Tibial nerve (tissue), 4 donors: ENCODE measurements at regions not wholly inside any gene's neighbourhood (a gene's known extent, or its start where the extent isn't known, plus 50 kb on each side); places are given as distances from the start of the nearest gene placed in this dataset.

ENCODE experiments used
- DNase-seq, 2 donors: peaks; one replicate each; pipeline ENCODE4 v3.0.0-alpha.2; 2019; ENCODE audit warnings: low spot score in 2 of 2
- H3K27ac ChIP-seq, 4 donors: fragments of 200-600 bp; sonication (generic) in 3 of 4; one replicate each; pipeline ENCODE4 v1.5.1; 2017 to 2019; ENCODE audit warnings: mild to moderate bottlenecking in 1 of 4
- H3K27me3 ChIP-seq, 2 donors: fragments of 200-600 bp; sonication (generic) in 1 of 2; one replicate each; pipeline versions ENCODE4 v1.5.1 to v1.6.0; 2017 to 2019
- H3K36me3 ChIP-seq, 3 donors: fragments of 200-600 bp; sonication (generic); one replicate each; pipeline ENCODE4 v1.5.1; 2018 to 2019
- H3K4me1 ChIP-seq, 4 donors: fragments of 200-600 bp; sonication (generic) in 3 of 4; one replicate each; pipeline ENCODE4 v1.5.1; 2017 to 2019
- H3K4me3 ChIP-seq, 4 donors: fragments of 200-600 bp; sonication (generic) in 3 of 4; one replicate each; pipeline ENCODE4 v1.5.1; 2017 to 2019; ENCODE audit warnings: mild to moderate bottlenecking in 1 of 4, moderate library complexity in 1 of 4
- H3K9me3 ChIP-seq, 4 donors: fragments of 200-600 bp; sonication (generic) in 3 of 4; one replicate each; pipeline ENCODE4 v1.5.1; 2017 to 2019
- EP300 ChIP-seq, 2 donors: sonication (generic); formaldehyde crosslinking; IDR thresholded peaks; one replicate each; pipeline ENCODE4 v1.6.1; 2017; ENCODE audit warnings: antibody characterized with exemption in 2 of 2, mild to moderate bottlenecking in 1 of 2
- POLR2A ChIP-seq, 2 donors: fragments of 450-650 bp; IDR thresholded peaks; one replicate each; pipeline ENCODE4 v1.6.1; 2017; ENCODE audit warnings: antibody characterized with exemption in 2 of 2, mild to moderate bottlenecking in 2 of 2, moderate library complexity in 2 of 2
- WGBS, 2 donors: methylation state at CpG; one replicate each; pipeline ENCODE4 v1.1.5; 2018; 5-methylcytosine and 5-hydroxymethylcytosine counted together
- TF ChIP-seq, protein P1 (sequence below), 5 experiments: fragments of 200-600 bp in 3 of 5; fragments of 450-650 bp in 2 of 5; sonication (generic) in 3 of 5; IDR thresholded peaks; one replicate each; pipeline ENCODE4 v1.5.1; 2016 to 2019; ENCODE audit warnings: antibody characterized with exemption in 5 of 5, mild to moderate bottlenecking in 3 of 5, moderate library complexity in 2 of 5

- Histone ChIP-seq H3K27me3 (no peaks in the 10 kb centered on the region), H3K4me3 (no peak overlapping the region), H3K36me3 (no peaks in the 10 kb centered on the region), H3K9me3 (no peaks in the 10 kb centered on the region), H3K4me1 (no peaks in the 10 kb centered on the region), H3K27ac (no peak overlapping the region)
- DNase-seq: no peak
- 56 to 61% methylated on average over 4 of the region's 4 CpGs for WGBS, 2 donors
- TF ChIP-seq POLR2A (IDR thresholded peaks at IDR 0.05) (no peak), EP300 (IDR thresholded peaks at IDR 0.05) (no peak)
- TF ChIP-seq, protein P1, sequence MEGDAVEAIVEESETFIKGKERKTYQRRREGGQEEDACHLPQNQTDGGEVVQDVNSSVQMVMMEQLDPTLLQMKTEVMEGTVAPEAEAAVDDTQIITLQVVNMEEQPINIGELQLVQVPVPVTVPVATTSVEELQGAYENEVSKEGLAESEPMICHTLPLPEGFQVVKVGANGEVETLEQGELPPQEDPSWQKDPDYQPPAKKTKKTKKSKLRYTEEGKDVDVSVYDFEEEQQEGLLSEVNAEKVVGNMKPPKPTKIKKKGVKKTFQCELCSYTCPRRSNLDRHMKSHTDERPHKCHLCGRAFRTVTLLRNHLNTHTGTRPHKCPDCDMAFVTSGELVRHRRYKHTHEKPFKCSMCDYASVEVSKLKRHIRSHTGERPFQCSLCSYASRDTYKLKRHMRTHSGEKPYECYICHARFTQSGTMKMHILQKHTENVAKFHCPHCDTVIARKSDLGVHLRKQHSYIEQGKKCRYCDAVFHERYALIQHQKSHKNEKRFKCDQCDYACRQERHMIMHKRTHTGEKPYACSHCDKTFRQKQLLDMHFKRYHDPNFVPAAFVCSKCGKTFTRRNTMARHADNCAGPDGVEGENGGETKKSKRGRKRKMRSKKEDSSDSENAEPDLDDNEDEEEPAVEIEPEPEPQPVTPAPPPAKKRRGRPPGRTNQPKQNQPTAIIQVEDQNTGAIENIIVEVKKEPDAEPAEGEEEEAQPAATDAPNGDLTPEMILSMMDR (IDR thresholded peaks at IDR 0.05): no peak
These were observed 325.9 kb downstream of the ZFHX3 start for GRCh38 chr16:72721981-72722380.

GRCh38 chr16:72715267-72715666 is 332.7 kb downstream of the ZFHX3 start:
- H3K9me3 ChIP-seq: peaks cover 0 to 30% (median 8%) of the 10 kb centered on the region in 4 donors
- H3K27me3 ChIP-seq: no peaks in the 10 kb centered on the region
- no peak for DNase-seq
- H3K4me1 ChIP-seq: no peaks in the 10 kb centered on the region
- 90 to 96% methylated on average over 1 of the region's 1 CpG for WGBS, 2 donors
- no peak overlapping the region for H3K4me3 ChIP-seq
- H3K27ac ChIP-seq: no peak overlapping the region
- peaks cover 0 to 25% (median 0%) of the 10 kb centered on the region in 3 donors for H3K36me3 ChIP-seq
- TF ChIP-seq EP300 (IDR thresholded peaks at IDR 0.05): no peak
- TF ChIP-seq, protein P1 (IDR thresholded peaks at IDR 0.05): no peak
- no peak for TF ChIP-seq POLR2A (IDR thresholded peaks at IDR 0.05)

GRCh38 chr16:72711823-72712222 is 336.1 kb downstream of the ZFHX3 start:
- H3K4me1 ChIP-seq: no peaks in the 10 kb centered on the region
- no peaks in the 10 kb centered on the region for H3K27me3 ChIP-seq
- no peak overlapping the region for H3K4me3 ChIP-seq
- 98 to 100% methylated on average over 1 of the region's 1 CpG for WGBS, 2 donors
- peaks cover 0 to 25% (median 0%) of the 10 kb centered on the region in 3 donors for H3K36me3 ChIP-seq
- peaks cover 0 to 40% (median 9%) of the 10 kb centered on the region in 4 donors for H3K9me3 ChIP-seq
- DNase-seq: no peak
- H3K27ac ChIP-seq: no peak overlapping the region
- TF ChIP-seq EP300 (IDR thresholded peaks at IDR 0.05) (no peak), POLR2A (IDR thresholded peaks at IDR 0.05) (no peak)
- TF ChIP-seq, protein P1 (IDR thresholded peaks at IDR 0.05): no peak

- 51 to 53% methylated on average over 5 of the region's 5 CpGs for WGBS, 2 donors
- H3K36me3 ChIP-seq: no peaks in the 10 kb centered on the region
- no peaks in the 10 kb centered on the region for H3K27me3 ChIP-seq
- no peak for DNase-seq
- no peak overlapping the region for H3K27ac ChIP-seq
- H3K9me3 ChIP-seq: peaks cover 0 to 15% (median 3%) of the 10 kb centered on the region in 4 donors
- TF ChIP-seq, protein P1 (IDR thresholded peaks at IDR 0.05): no peak
- TF ChIP-seq EP300 (IDR thresholded peaks at IDR 0.05) (no peak), POLR2A (IDR thresholded peaks at IDR 0.05) (no peak)
- H3K4me1 ChIP-seq: no peaks in the 10 kb centered on the region
- no peak overlapping the region for H3K4me3 ChIP-seq
These were observed 342.1 kb downstream of the ZFHX3 start for GRCh38 chr16:72705801-72706200.

DNA sequence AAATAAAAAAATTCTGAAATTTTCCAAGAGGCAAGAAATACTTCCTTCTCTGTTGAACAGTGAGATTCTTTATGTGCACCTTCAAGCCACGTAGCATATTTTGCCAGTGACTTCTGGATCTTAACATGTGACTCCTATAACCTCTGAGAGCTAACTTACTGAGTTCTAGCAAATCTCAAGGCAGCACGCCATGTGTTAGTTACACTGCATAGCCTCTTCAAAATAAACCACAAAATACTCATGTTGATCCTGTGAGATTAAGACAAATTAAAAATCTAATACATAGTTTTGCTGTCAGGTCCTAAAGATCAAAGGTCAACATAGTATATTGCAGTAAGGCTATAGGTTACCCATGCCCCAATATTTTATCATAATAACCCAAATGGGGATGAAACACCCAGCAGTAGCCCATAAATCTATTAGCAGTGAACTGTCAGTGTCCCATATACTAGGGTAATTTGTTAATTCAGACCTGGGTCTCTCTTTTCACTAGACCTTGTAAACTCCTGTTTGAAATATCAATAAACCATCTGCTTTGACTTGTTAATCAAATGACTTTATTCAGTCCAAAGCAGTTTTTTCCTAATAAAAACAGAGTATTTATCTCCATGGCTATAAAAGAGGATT is 343.1 kb downstream of the ZFHX3 start:
- Histone ChIP-seq H3K4me1 (no peaks in the 10 kb centered on the region), H3K36me3 (no peaks in the 10 kb centered on the region), H3K27me3 (no peaks in the 10 kb centered on the region), H3K27ac (no peak overlapping the region), H3K9me3 (peaks cover 0 to 5% (median 0%) of the 10 kb centered on the region in 4 donors), H3K4me3 (no peak overlapping the region)
- 80 to 88% methylated on average over 2 of the region's 2 CpGs for WGBS, 2 donors
- TF ChIP-seq EP300 (IDR thresholded peaks at IDR 0.05) (no peak), POLR2A (IDR thresholded peaks at IDR 0.05) (no peak)
- TF ChIP-seq, protein P1 (IDR thresholded peaks at IDR 0.05): no peak
- DNase-seq: no peak
